WTC11 (cell line): ENCODE measurements at regions not wholly inside any gene's neighbourhood (a gene's known extent, or its start where the extent isn't known, plus 50 kb on each side); places are given as distances from the start of the nearest gene placed in this dataset.

Source experiments
- ATAC-seq: fragments of 200-7000 bp; cut with Tn5 transposase; 2 replicates; pipeline ENCODE4 v1.10.0; 2021; ENCODE audit warnings: mild to moderate bottlenecking, moderate library complexity
- CTCF ChIA-PET: fragments of 300-600 bp; sonication (Branson Sonifier 250); formaldehyde crosslinking; loops from one replicate; lab custom pipeline; 2021; ENCODE audit warnings: antibody characterized with exemption; lab: Charles Lee
- POLR2A ChIA-PET: fragments of 350-600 bp; sonication (Branson Sonifier 250); formaldehyde crosslinking; loops from one replicate; lab custom pipeline; 2021; ENCODE audit warnings: antibody characterized with exemption; lab: Charles Lee
- DNase-seq: peaks from one replicate; pipeline ENCODE4 v3.0.0; 2021; ENCODE audit warnings: low spot score
- H3K27ac Mint-ChIP-seq: 2 replicates; pipeline ENCODE4 v1.8.0; 2021; ENCODE audit warnings: mixed read lengths
- H3K27me3 Mint-ChIP-seq: 2 replicates; pipeline ENCODE4 v1.8.0; 2021; ENCODE audit warnings: low read depth, mild to moderate bottlenecking, moderate library complexity, mixed read lengths
- H3K36me3 Mint-ChIP-seq: 2 replicates; pipeline ENCODE4 v1.8.0; 2021; ENCODE audit warnings: mixed read lengths
- H3K4me1 Mint-ChIP-seq: 2 replicates; pipeline ENCODE4 v1.8.0; 2022; ENCODE audit warnings: mixed read lengths
- H3K4me3 Mint-ChIP-seq: 2 replicates; pipeline ENCODE4 v1.8.0; 2021; ENCODE audit warnings: mild to moderate bottlenecking, moderate library complexity, mixed read lengths
- H3K9me3 Mint-ChIP-seq: 2 replicates; pipeline ENCODE4 v1.8.0; 2021; ENCODE audit warnings: mixed read lengths
- ATF3 ChIP-seq: sonication (generic); formaldehyde crosslinking; conservative IDR thresholded peaks from 2 replicates; pipeline ENCODE4 v1.8.1; 2022; ENCODE audit warnings: mild to moderate bottlenecking, missing genetic modification reagents
- CBFB ChIP-seq: sonication (generic); formaldehyde crosslinking; IDR thresholded peaks from 2 replicates; pipeline ENCODE4 v1.8.1; 2022; ENCODE audit warnings: mild to moderate bottlenecking, low read depth, missing genetic modification reagents
- E2F5 ChIP-seq: sonication (generic); formaldehyde crosslinking; IDR thresholded peaks from 2 replicates; pipeline ENCODE4 v1.8.1; 2022; ENCODE audit warnings: mild to moderate bottlenecking, moderate library complexity, missing genetic modification reagents
- EMX1 ChIP-seq: fragments of 250-450 bp; sonication (Bioruptor Pico); IDR thresholded peaks from 2 replicates; pipeline ENCODE4 v1.8.0; 2021; ENCODE audit warnings: mild to moderate bottlenecking
- ETV6 ChIP-seq: sonication (generic); formaldehyde crosslinking; IDR thresholded peaks from 2 replicates; pipeline ENCODE4 v1.8.1; 2022; ENCODE audit warnings: mild to moderate bottlenecking, missing genetic modification reagents
- HMGXB4 ChIP-seq: sonication (generic); formaldehyde crosslinking; IDR thresholded peaks from 2 replicates; pipeline ENCODE4 v1.8.1; 2023; ENCODE audit warnings: mild to moderate bottlenecking, moderate library complexity, missing genetic modification reagents
- NR1H2 ChIP-seq: sonication (generic); formaldehyde crosslinking; IDR thresholded peaks from 2 replicates; pipeline ENCODE4 v1.9.0; 2021; ENCODE audit warnings: mild to moderate bottlenecking, moderate library complexity, missing genetic modification reagents
- NR3C1 ChIP-seq: sonication (generic); formaldehyde crosslinking; conservative IDR thresholded peaks from 2 replicates; pipeline ENCODE4 v1.8.1; 2023; ENCODE audit warnings: low read depth, mild to moderate bottlenecking, missing genetic modification reagents
- PREB ChIP-seq: sonication (generic); formaldehyde crosslinking; IDR thresholded peaks from 2 replicates; pipeline ENCODE4 v1.8.1; 2022; ENCODE audit warnings: mild to moderate bottlenecking, missing genetic modification reagents, moderate library complexity, borderline replicate concordance
- SMAD3 ChIP-seq: sonication (generic); formaldehyde crosslinking; IDR thresholded peaks from 2 replicates; pipeline ENCODE4 v1.8.0; 2022; ENCODE audit warnings: missing genetic modification reagents, mild to moderate bottlenecking, borderline replicate concordance
- SP1 ChIP-seq: sonication (generic); formaldehyde crosslinking; conservative IDR thresholded peaks from 2 replicates; pipeline ENCODE4 v1.8.1; 2022; ENCODE audit warnings: missing genetic modification reagents
- TCF7 ChIP-seq: sonication (generic); formaldehyde crosslinking; IDR thresholded peaks from 2 replicates; pipeline ENCODE4 v1.8.0; 2022; ENCODE audit warnings: mild to moderate bottlenecking, low read depth, missing genetic modification reagents, moderate library complexity
- TEAD4 ChIP-seq: sonication (generic); formaldehyde crosslinking; IDR thresholded peaks from 2 replicates; pipeline ENCODE4 v1.8.0; 2022; ENCODE audit warnings: mild to moderate bottlenecking, missing genetic modification reagents
- USF1 ChIP-seq: sonication (generic); formaldehyde crosslinking; IDR thresholded peaks from 2 replicates; pipeline ENCODE4 v1.8.0; 2022; ENCODE audit warnings: mild to moderate bottlenecking, missing genetic modification reagents
- ZBTB21 ChIP-seq: sonication (generic); formaldehyde crosslinking; IDR thresholded peaks from 2 replicates; pipeline ENCODE4 v1.8.1; 2023; ENCODE audit warnings: mild to moderate bottlenecking, missing genetic modification reagents, borderline replicate concordance
- ZNF121 ChIP-seq: sonication (generic); formaldehyde crosslinking; IDR thresholded peaks from 2 replicates; pipeline ENCODE4 v1.8.0; 2023; ENCODE audit warnings: missing genetic modification reagents
- ZNF138 ChIP-seq: sonication (generic); formaldehyde crosslinking; conservative IDR thresholded peaks from 2 replicates; pipeline ENCODE4 v1.8.1; 2022; ENCODE audit warnings: mild to moderate bottlenecking, moderate library complexity, missing genetic modification reagents
- ZNF281 ChIP-seq: sonication (generic); formaldehyde crosslinking; IDR thresholded peaks from 2 replicates; pipeline ENCODE4 v1.8.0; 2023; ENCODE audit warnings: mild to moderate bottlenecking, missing genetic modification reagents
- ZNF532 ChIP-seq: fragments of 250-450 bp; sonication (Bioruptor Pico); IDR thresholded peaks from 2 replicates; pipeline ENCODE4 v1.9.0; 2021; ENCODE audit warnings: mild to moderate bottlenecking, borderline replicate concordance
- ZSCAN18 ChIP-seq: fragments of 250-450 bp; sonication (Bioruptor Pico); IDR thresholded peaks from 2 replicates; pipeline ENCODE4 v2.1.2; 2022; ENCODE audit warnings: mild to moderate bottlenecking, moderate library complexity

GRCh38 chr6:155544677-155545076 is 89.0 kb upstream of the NOX3 start (continued):
- TF ChIP-seq ZNF532 (no peak), E2F5 (CRISPR knock-in tag) (no peak), ZNF281 (CRISPR knock-in tag) (no peak), USF1 (CRISPR knock-in tag) (no peak), SP1 (CRISPR knock-in tag) (no peak), ZNF138 (CRISPR knock-in tag) (no peak), ZSCAN18 (CRISPR knock-in tag) (no peak), NR3C1 (CRISPR knock-in tag) (no peak), ZNF121 (CRISPR knock-in tag) (no peak)
- TF ChIP-seq, all 79 proteins: peak for 0

- H3K36me3 Mint-ChIP-seq, result no peaks in the 10 kb centered on the region
- no peak for TF ChIP-seq HMGXB4 (CRISPR knock-in tag)
- no peak for TF ChIP-seq ZBTB21
- TF ChIP-seq SMAD3 (CRISPR knock-in tag), result no peak
- TF ChIP-seq CBFB (CRISPR knock-in tag), result no peak
- no peak for TF ChIP-seq ATF3 (CRISPR knock-in tag)
- no peak for TF ChIP-seq TEAD4 (CRISPR knock-in tag)
- no peak for TF ChIP-seq EMX1 (CRISPR knock-in tag)
- TF ChIP-seq ETV6 (CRISPR knock-in tag), result no peak
- TF ChIP-seq TCF7 (CRISPR knock-in tag), result no peak
- TF ChIP-seq PREB (CRISPR knock-in tag), result no peak
- no peak for TF ChIP-seq NR1H2
- H3K4me1 Mint-ChIP-seq, result peaks cover 6% of the 10 kb centered on the region; the same call in 1 of the 2 replicates
- no peak for DNase-seq
- no peak overlapping the region for H3K27ac Mint-ChIP-seq
- no peak for ATAC-seq
- ChIA-PET POLR2A (no interaction called here), CTCF (interaction anchor here (0.9 kb wide), 1 partner anchor 216 kb away, joined by 5 read pairs; no protein-coding TSS in a partner anchor)
- H3K4me3 Mint-ChIP-seq, result no peak overlapping the region
- H3K9me3 Mint-ChIP-seq, result no peaks in the 10 kb centered on the region
- H3K27me3 Mint-ChIP-seq, result no peaks in the 10 kb centered on the region
Observed at GRCh38 chr6:155543166-155543847, 87.7 kb upstream of the NOX3 start.
